IMR-90 (cell line): ENCODE measurements at regions not wholly inside any gene's neighbourhood (a gene's known extent, or its start where the extent isn't known, plus 50 kb on each side); places are given as distances from the start of the nearest gene placed in this dataset.

Experiments
- ATAC-seq: fragments of 200-7000 bp; cut with Tn5 transposase; 2 replicates; pipeline ENCODE4 v1.9.1; 2020; ENCODE audit warnings: low read depth, mild to moderate bottlenecking, moderate library complexity
- BruUV-seq: library from RNA; stranded (reverse); fragments of 400-500 nt; replicated peaks from 2 replicates; lab custom pipeline; 2021; lab: Mats Ljungman, UMichigan
- CTCF ChIA-PET: fragments of 300-600 bp; formaldehyde crosslinking; extraction: SDS; loops from one replicate; lab custom pipeline; 2021; ENCODE audit warnings: antibody characterized with exemption; lab: Yijun Ruan, JAX
- POLR2A ChIA-PET: fragments of 300-600 bp; sonication (Branson Sonifier 250); formaldehyde crosslinking; loops from one replicate; lab custom pipeline; 2022; ENCODE audit warnings: antibody characterized with exemption; ENCODE audit not compliant: unreplicated experiment; lab: Charles Lee
- DNase-seq: peaks from one replicate; pipeline ENCODE4 v3.0.0; 2013
- H2AFZ ChIP-seq: replicated peaks from 2 replicates; pipeline ENCODE3; 2013; ENCODE audit warnings: low read length, mild to moderate bottlenecking; ENCODE audit not compliant: poor library complexity
- H2AK5ac ChIP-seq: 2 replicates; pipeline ENCODE4 v1.6.1; 2013; ENCODE audit warnings: low read depth, low read length, inconsistent platforms
- H2AK9ac ChIP-seq: replicated peaks from 2 replicates; pipeline ENCODE3; 2013; ENCODE audit warnings: mild to moderate bottlenecking, low read depth, low read length, moderate library complexity; ENCODE audit not compliant: poor library complexity
- H2BK120ac ChIP-seq: 2 replicates; pipeline ENCODE4 v1.6.1; 2013; ENCODE audit warnings: low read depth, low read length, inconsistent platforms
- H2BK15ac ChIP-seq: 3 replicates; pipeline ENCODE4 v1.6.1; 2013; ENCODE audit warnings: low read depth, low read length, inconsistent platforms
- H2BK20ac ChIP-seq: 2 replicates; pipeline ENCODE4 v1.6.1; 2013; ENCODE audit warnings: low read depth, mild to moderate bottlenecking, inconsistent platforms, low read length, moderate library complexity
- H2BK5ac ChIP-seq: 2 replicates; pipeline ENCODE4 v1.6.1; 2013; ENCODE audit warnings: mild to moderate bottlenecking, low read depth, low read length, inconsistent platforms; ENCODE audit not compliant: poor library complexity, severe bottlenecking
- H3K14ac ChIP-seq: replicated peaks from 2 replicates; pipeline ENCODE4 v1.6.1; 2013; ENCODE audit warnings: low read depth, low read length, inconsistent platforms
- H3K18ac ChIP-seq: 2 replicates; pipeline ENCODE4 v1.6.1; 2013; ENCODE audit warnings: low read depth, low read length, control low read depth
- H3K23ac ChIP-seq: 2 replicates; pipeline ENCODE4 v1.6.1; 2013; ENCODE audit warnings: low read depth, low read length, inconsistent platforms
- H3K27ac ChIP-seq: 2 replicates; pipeline ENCODE4 v1.5.1; 2013; ENCODE audit warnings: mild to moderate bottlenecking, control low read depth, low read length; ENCODE audit not compliant: insufficient read depth
- H3K27me3 ChIP-seq: 2 replicates; pipeline ENCODE4 v1.6.1; 2013; ENCODE audit warnings: low read length; ENCODE audit not compliant: control insufficient read depth, insufficient read depth
- H3K36me3 ChIP-seq: 2 replicates; pipeline ENCODE4 v1.6.1; 2013; ENCODE audit warnings: low read length, mixed read lengths; ENCODE audit not compliant: control insufficient read depth, insufficient read depth
- H3K4ac ChIP-seq: 2 replicates; pipeline ENCODE4 v1.6.1; 2013; ENCODE audit warnings: low read depth, low read length, inconsistent platforms
- H3K4me1 ChIP-seq: 2 replicates; pipeline ENCODE4 v1.6.1; 2013; ENCODE audit warnings: low read length, mixed read lengths; ENCODE audit not compliant: control insufficient read depth, insufficient read depth
- H3K4me2 ChIP-seq: 2 replicates; pipeline ENCODE4 v1.6.1; 2013; ENCODE audit warnings: low read depth, mild to moderate bottlenecking, control low read depth, low read length, moderate library complexity
- H3K4me3 ChIP-seq: 2 replicates; pipeline ENCODE4 v1.5.1; 2013; ENCODE audit warnings: low read depth, mild to moderate bottlenecking, control low read depth, low read length, moderate library complexity; ENCODE audit not compliant: insufficient read depth
- H3K56ac ChIP-seq: 2 replicates; pipeline ENCODE4 v1.6.1; 2013; ENCODE audit warnings: low read length, inconsistent platforms; ENCODE audit not compliant: insufficient read depth; ENCODE audit errors: extremely low read depth
- H3K79me1 ChIP-seq, 2 experiments: 2 replicates each; pipeline ENCODE4 v1.6.1; 2013; ENCODE audit warnings: low read length in 2 of 2, inconsistent platforms in 1 of 2, low read depth in 1 of 2
- H3K9ac ChIP-seq: 2 replicates; pipeline ENCODE4 v1.6.1; 2013; ENCODE audit warnings: low read depth, low read length, control low read depth
- H3K9me1 ChIP-seq: 2 replicates; pipeline ENCODE4 v1.6.1; 2013; ENCODE audit warnings: low read length, inconsistent platforms; ENCODE audit not compliant: insufficient read depth
- H3K9me3 ChIP-seq: 2 replicates; pipeline ENCODE4 v1.6.1; 2013; ENCODE audit warnings: low read length; ENCODE audit not compliant: control insufficient read depth, insufficient read depth
- H4K20me1 ChIP-seq: 2 replicates; pipeline ENCODE4 v1.6.1; 2013; ENCODE audit warnings: low read length, inconsistent platforms; ENCODE audit not compliant: insufficient read depth
- H4K5ac ChIP-seq: 2 replicates; pipeline ENCODE4 v1.6.1; 2013; ENCODE audit warnings: mild to moderate bottlenecking, low read depth, low read length, control low read depth
- H4K8ac ChIP-seq, 2 experiments: 2 replicates each; pipeline ENCODE4 v1.6.1; 2013; ENCODE audit warnings: low read depth in 2 of 2, low read length in 2 of 2, control low read depth in 1 of 2, inconsistent platforms in 1 of 2
- H4K91ac ChIP-seq: 2 replicates; pipeline ENCODE4 v1.6.1; 2013; ENCODE audit warnings: low read depth, low read length, inconsistent platforms; ENCODE audit not compliant: insufficient read depth
- BHLHE40 ChIP-seq: fragments of 150-350 bp; IDR thresholded peaks from 2 replicates; pipeline ENCODE4 v1.6.1; 2016; ENCODE audit warnings: mild to moderate bottlenecking, low read depth, low read length
- CTCF ChIP-seq: conservative IDR thresholded peaks from 2 replicates; pipeline ENCODE4 v1.5.1; 2012; ENCODE audit warnings: mild to moderate bottlenecking, low read depth, low read length, improper control_type of control experiment
- ELK1 ChIP-seq: fragments of 150-350 bp; IDR thresholded peaks from 2 replicates; pipeline ENCODE4 v1.6.1; 2016; ENCODE audit warnings: low read depth, mild to moderate bottlenecking, low read length, moderate library complexity, borderline replicate concordance
- FOS ChIP-seq: fragments of 150-350 bp; IDR thresholded peaks from 2 replicates; pipeline ENCODE4 v1.6.1; 2016; ENCODE audit warnings: low read depth, low read length
- MAFK ChIP-seq: IDR thresholded peaks from 2 replicates; pipeline ENCODE4 v1.6.1; 2012; ENCODE audit warnings: low read depth, low read length, improper control_type of control experiment
- MAZ ChIP-seq: IDR thresholded peaks from 2 replicates; pipeline ENCODE4 v1.6.1; 2012; ENCODE audit warnings: low read depth, mild to moderate bottlenecking, low read length, improper control_type of control experiment, moderate library complexity, borderline replicate concordance
- MXI1 ChIP-seq: IDR thresholded peaks from 2 replicates; pipeline ENCODE4 v1.6.1; 2012; ENCODE audit warnings: low read depth, mild to moderate bottlenecking, low read length, moderate library complexity, borderline replicate concordance
- NFE2L2 ChIP-seq: fragments of 150-350 bp; IDR thresholded peaks from 2 replicates; pipeline ENCODE4 v1.6.1; 2016; ENCODE audit warnings: low read depth, mild to moderate bottlenecking, low read length
- RAD21 ChIP-seq: IDR thresholded peaks from 2 replicates; pipeline ENCODE4 v1.6.1; 2012; ENCODE audit warnings: low read length, improper control_type of control experiment
- RCOR1 ChIP-seq: IDR thresholded peaks from 2 replicates; pipeline ENCODE4 v1.6.1; 2012; ENCODE audit warnings: mild to moderate bottlenecking, low read length, improper control_type of control experiment; ENCODE audit not compliant: insufficient replicate concordance
- RFX5 ChIP-seq: IDR thresholded peaks from 2 replicates; pipeline ENCODE4 v1.8.0; 2012; ENCODE audit warnings: low read depth, mild to moderate bottlenecking, low read length, moderate library complexity
- SMC3 ChIP-seq: fragments of 150-350 bp; IDR thresholded peaks from 2 replicates; pipeline ENCODE4 v1.6.1; 2016; ENCODE audit warnings: low read depth, mild to moderate bottlenecking, antibody characterized with exemption, low read length, moderate library complexity
- USF2 ChIP-seq: fragments of 150-350 bp; IDR thresholded peaks from 2 replicates; pipeline ENCODE4 v1.6.1; 2017; ENCODE audit warnings: mild to moderate bottlenecking, antibody characterized with exemption, low read length, low read depth
- dilution Hi-C: fragments of 300-500 bp; cut with HindIII; formaldehyde crosslinking; loops from one replicate; pipeline ENCODE4 v1.14.3; 2018; ENCODE audit warnings: low sequenced_read_pairs; ENCODE audit not compliant: unreplicated experiment
- in situ Hi-C: fragments of 300-500 bp; cut with MboI; formaldehyde crosslinking; loops from 3 replicates; pipeline ENCODE4 v1.14.3; 2019; ENCODE audit warnings: low sequenced_read_pairs, inconsistent platforms, mixed read lengths
- intact Hi-C: fragments of 100-400 bp; cut with micrococcal nuclease; formaldehyde crosslinking; loops from 2 replicates; pipeline ENCODE4 v1.10.0; 2022

GRCh38 chr4:103361926-103362325, 163.8 kb upstream of the CENPE start:
- in situ Hi-C loops (no loop called here), dilution Hi-C loops (no loop called here), intact Hi-C loops (no loop called here)
- Histone ChIP-seq H2BK20ac (no peak overlapping the region), H2AK5ac (no peak overlapping the region), H3K9me3 (0 out of 2 replicates have a peak, but pooled peaks cover 6% of the 10 kb centered on the region), H3K14ac (no peak overlapping the region), H4K91ac (no peak overlapping the region), H3K27me3 (no peaks in the 10 kb centered on the region), H3K36me3 (no peaks in the 10 kb centered on the region), H3K27ac (no peak overlapping the region), H2BK120ac (no peak overlapping the region), H3K9ac (no peak overlapping the region), H3K9me1 (no peaks in the 10 kb centered on the region), H3K56ac (no peak overlapping the region), H2BK15ac (no peak overlapping the region), H2BK5ac (no peak overlapping the region), H3K4me1 (no peaks in the 10 kb centered on the region), H4K20me1 (no peaks in the 10 kb centered on the region), H3K23ac (no peak overlapping the region), H3K4me2 (no peak overlapping the region), H4K5ac (no peak overlapping the region), H3K4me3 (no peak overlapping the region), H3K79me1 (no peaks in the 10 kb centered on the region), H3K18ac (no peak overlapping the region), H2AK9ac (no peak overlapping the region), H3K4ac (no peak overlapping the region), H2AFZ (no peak overlapping the region), H4K8ac (no peak overlapping the region)
- no peak for TF ChIP-seq RFX5
- TF ChIP-seq BHLHE40: no peak
- TF ChIP-seq CTCF: no peak
- no peak for TF ChIP-seq MAFK
- no peak for TF ChIP-seq MXI1
- no peak for TF ChIP-seq RAD21
- no peak for TF ChIP-seq NFE2L2
- TF ChIP-seq USF2: no peak
- TF ChIP-seq ELK1: no peak
- no peak for TF ChIP-seq SMC3
- TF ChIP-seq RCOR1: no peak
- TF ChIP-seq FOS: no peak
- no peak for TF ChIP-seq MAZ
- no TSS peak for BruUV-seq
- POLR2A ChIA-PET: no interaction called here
- no peak for ATAC-seq
- no peak for DNase-seq
- CTCF ChIA-PET: no interaction called here
